GM04503 (cell line): ENCODE measurements at regions not wholly inside any gene's neighbourhood (a gene's known extent, or its start where the extent isn't known, plus 50 kb on each side); places are given as distances from the start of the nearest gene placed in this dataset.
"Not testable (repeated sequence)": the region's sequence is repeated elsewhere in the genome, so short reads cannot be mapped to it uniquely, and the experiment has no call there.

Experiments
- DNase-seq: peaks from one replicate; pipeline ENCODE4 v3.0.0-alpha.2; 2012; ENCODE audit warnings: low read depth

DNA sequence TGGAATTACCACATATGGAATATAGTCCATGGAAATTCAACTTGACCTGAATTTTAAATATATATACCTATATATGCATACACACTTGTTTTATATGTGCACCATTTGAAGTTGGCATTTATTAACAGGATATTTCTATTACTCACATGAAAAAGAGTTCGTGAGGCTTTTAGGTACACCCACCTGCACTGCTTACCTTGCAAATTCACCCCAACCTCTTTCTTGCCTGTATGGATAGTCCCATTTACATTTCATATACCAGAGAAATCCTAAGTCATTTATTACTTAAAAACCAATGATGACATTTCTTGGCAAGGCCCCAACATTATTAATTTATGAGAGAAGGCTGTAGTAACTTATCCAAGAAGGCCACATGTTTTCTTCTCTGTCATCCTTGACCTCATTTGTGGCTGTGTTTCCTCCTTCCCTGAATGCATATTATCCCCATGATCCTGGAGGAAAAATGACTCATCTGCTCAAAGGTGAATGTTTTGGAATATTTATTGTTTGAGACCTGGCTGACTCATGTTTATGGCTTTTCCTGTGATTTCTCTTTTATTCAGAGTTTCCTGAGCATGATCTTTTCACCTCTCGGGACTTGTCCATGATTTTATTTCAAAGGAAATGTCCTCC lies 62.2 kb upstream of the FAM241A start:
- DNase-seq, result peak; percentile 31

- no peak for DNase-seq
Observed at GRCh38 chr4:112083587-112084347, 61.5 kb upstream of the FAM241A start.

- no peak for DNase-seq
Observed at GRCh38 chr4:112085156-112086035, 59.9 kb upstream of the FAM241A start.

- DNase-seq, result no peak
Observed at GRCh38 chr4:112086036-112086434, 59.2 kb upstream of the FAM241A start.

- not testable (repeated sequence) for DNase-seq
Observed at GRCh38 chr4:112086661-112087060, 58.6 kb upstream of the FAM241A start.

DNA sequence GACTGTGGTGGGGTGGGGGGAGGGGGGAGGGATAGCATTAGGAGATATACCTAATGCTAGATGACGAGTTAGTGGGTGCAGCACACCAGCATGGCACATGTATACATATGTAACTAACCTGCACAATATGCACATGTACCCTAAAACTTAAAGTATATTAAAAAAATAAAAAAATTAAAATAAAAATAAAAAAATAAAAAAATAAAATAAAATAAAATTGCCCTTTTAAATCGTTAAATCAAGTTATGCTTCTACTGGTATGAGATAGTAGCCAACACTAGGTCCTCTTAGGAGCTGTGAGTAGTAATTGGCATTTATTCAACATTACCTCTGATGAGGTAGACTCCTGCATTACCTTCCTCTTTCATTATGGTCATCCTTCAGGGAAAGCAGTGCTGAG lies 52.9 kb upstream of the FAM241A start:
- DNase-seq, result not testable (repeated sequence)

GRCh38 chr4:112093636-112094202 lies 51.5 kb upstream of the FAM241A start:
- DNase-seq, result no peak

- DNase-seq, result no peak
Observed at GRCh38 chr4:112094330-112094729, 50.9 kb upstream of the FAM241A start.
